ENCODE measurements at regions not wholly inside any gene's neighbourhood (a gene's known extent, or its start where the extent isn't known, plus 50 kb on each side); places are given as distances from the start of the nearest gene placed in this dataset.

GRCh38 chr12:60672949-60673348 lies 1077.1 kb downstream of the SLC16A7 start:
- Histone ChIP-seq H3K23me2 (ENCODE audit: low read depth, low read length) (no peaks in the 10 kb centered on the region), H2BK20ac (ENCODE audit: low read length) (no peak overlapping the region), H3K23ac (ENCODE audit: insufficient read length) (no peak overlapping the region), H3K9ac (replicated peaks in 1 of 4; ENCODE audit: extremely low read depth in 1 of 4, low read depth in 3 of 4, low read length in 3 of 4) (no peak overlapping the region), H3K9me3 (ENCODE audit: insufficient read depth in 2 of 2, low read depth in 1 of 2, low read length in 1 of 2) (peaks cover 7 to 9% of the 10 kb centered on the region in 2 experiments; a peak in 3 of 4 replicates), H3K14ac (ENCODE audit: insufficient read length) (no peak overlapping the region), H3K27ac (ENCODE audit: low read depth, low read length) (no peak overlapping the region), H3K4me1 (replicated peaks in 1 of 4; ENCODE audit: control insufficient read depth in 3 of 4, insufficient read depth in 4 of 4, low read length in 3 of 4) (no peaks in the 10 kb centered on the region; a peak in 2 of 7 replicates), H2BK120ac (replicated peaks; ENCODE audit: low read depth, low read length) (no peak overlapping the region), H3K4ac (replicated peaks; ENCODE audit: insufficient read length, low read depth, low read length) (no peak overlapping the region), H2AK5ac (ENCODE audit: low read depth, low read length) (no peak overlapping the region), H2BK12ac (ENCODE audit: low read depth, low read length) (no peak overlapping the region), H3K27me3 (replicated peaks in 1 of 4; ENCODE audit: control insufficient read depth in 3 of 4, extremely low read depth in 1 of 4, insufficient read depth in 3 of 4, low read length in 3 of 4) (no peaks in the 10 kb centered on the region), H3K18ac (ENCODE audit: extremely low read depth, low read length) (no peak overlapping the region), H3K36me3 (ENCODE audit: control insufficient read depth in 2 of 4, insufficient read depth in 4 of 4, low read length in 3 of 4) (no peaks in the 10 kb centered on the region; a peak in 1 of 8 replicates), H3K79me2 (ENCODE audit: control insufficient read depth in 1 of 2, insufficient read depth in 2 of 2, low read length in 2 of 2) (no peaks in the 10 kb centered on the region), H3K4me3 (ENCODE audit: extremely low read depth in 1 of 4, insufficient read depth in 2 of 4, low read depth in 3 of 4, low read length in 4 of 4) (no peak overlapping the region), H4K91ac (replicated peaks; ENCODE audit: insufficient read length, low read length) (no peak overlapping the region), H3K79me1 (ENCODE audit: low read depth, low read length) (no peaks in the 10 kb centered on the region), H4K8ac (ENCODE audit: extremely low read depth, insufficient read depth, low read length) (no peak overlapping the region), H2BK5ac (ENCODE audit: low read depth, low read length) (no peak overlapping the region), H2BK15ac (ENCODE audit: low read length) (no peak overlapping the region), H2AFZ (ENCODE audit: low read length) (no peak overlapping the region), H3K56ac (replicated peaks; ENCODE audit: insufficient read length, low read depth, low read length) (no peak overlapping the region), H3K4me2 (ENCODE audit: insufficient read depth in 1 of 2, low read depth in 2 of 2, low read length in 2 of 2) (no peak overlapping the region), H4K5ac (ENCODE audit: insufficient read length, low read depth, low read length) (no peak overlapping the region), H4K20me1 (replicated peaks in 1 of 2; ENCODE audit: control insufficient read depth in 1 of 2, insufficient read depth in 2 of 2, low read length in 2 of 2) (no peaks in the 10 kb centered on the region)
- FAIRE-seq: no peak
- no peak for DNase-seq (ENCODE audit: low read depth in 1 of 2, low spot score in 2 of 2)
- ChIA-PET CTCF (ENCODE audit: partially characterized antibody) (interaction anchor here (0.9 to 1.0 kb wide), 2 partner anchors 16 to 145 kb away, joined by 3 read pairs; no protein-coding TSS in a partner anchor), POLR2A (ENCODE audit: partially characterized antibody) (no interaction called here)
- 100% methylated on average over 3 of the region's 3 CpGs; no CpG with 5 or more reads in 1 of the 2 experiments for WGBS, 2 experiments (ENCODE audit: extremely low coverage in 1 of 2, insufficient coverage in 1 of 2, insufficient read length in 1 of 2, insufficient replicate concordance in 2 of 2, low coverage in 1 of 2, low lambda C conversion rate in 2 of 2, missing lambda C conversion rate in 1 of 2)
- TF ChIP-seq POLR2A (IDR thresholded peaks at IDR 0.05; ENCODE audit: control extremely low read depth in 1 of 2, low read depth in 2 of 2, low read length in 2 of 2) (no peak), SP2 (IDR thresholded peaks at IDR 0.05; ENCODE audit: low read length) (no peak), RBBP5 (IDR thresholded peaks at IDR 0.05; ENCODE audit: borderline replicate concordance, low read depth, low read length) (no peak), POLR2AphosphoS5 (IDR thresholded peaks at IDR 0.05; ENCODE audit: low read depth, low read length) (no peak), EZH2 (IDR thresholded peaks at IDR 0.05; ENCODE audit: low read depth, low read length, severe bottlenecking) (no peak), GABPA (IDR thresholded peaks at IDR 0.05; ENCODE audit: borderline replicate concordance, insufficient read depth, low read length) (no peak), TAF1 (IDR thresholded peaks at IDR 0.05; ENCODE audit: low read depth, low read length) (no peak), KDM1A (IDR thresholded peaks at IDR 0.05; ENCODE audit: borderline replicate concordance, low read length) (no peak), RXRA (IDR thresholded peaks at IDR 0.05; ENCODE audit: insufficient read depth, low read depth, low read length) (no peak), GTF2F1 (IDR thresholded peaks at IDR 0.05; ENCODE audit: borderline replicate concordance, low read depth, low read length) (no peak), RFX5 (IDR thresholded peaks at IDR 0.05; ENCODE audit: borderline replicate concordance, low read depth, low read length) (no peak), SIX5 (IDR thresholded peaks at IDR 0.05; ENCODE audit: low read depth, low read length) (no peak), CBX5 (IDR thresholded peaks at IDR 0.05; ENCODE audit: low read depth, low read length) (no peak), JUND (IDR thresholded peaks at IDR 0.05; ENCODE audit: low read length) (no peak), SUZ12 (IDR thresholded peaks at IDR 0.05; ENCODE audit: low read length) (no peak), FOSL1 (IDR thresholded peaks at IDR 0.05; ENCODE audit: insufficient read depth, low read depth, low read length) (no peak)
